ENCODE measurements at regions not wholly inside any gene's neighbourhood (a gene's known extent, or its start where the extent isn't known, plus 50 kb on each side); places are given as distances from the start of the nearest gene placed in this dataset.

DNA sequence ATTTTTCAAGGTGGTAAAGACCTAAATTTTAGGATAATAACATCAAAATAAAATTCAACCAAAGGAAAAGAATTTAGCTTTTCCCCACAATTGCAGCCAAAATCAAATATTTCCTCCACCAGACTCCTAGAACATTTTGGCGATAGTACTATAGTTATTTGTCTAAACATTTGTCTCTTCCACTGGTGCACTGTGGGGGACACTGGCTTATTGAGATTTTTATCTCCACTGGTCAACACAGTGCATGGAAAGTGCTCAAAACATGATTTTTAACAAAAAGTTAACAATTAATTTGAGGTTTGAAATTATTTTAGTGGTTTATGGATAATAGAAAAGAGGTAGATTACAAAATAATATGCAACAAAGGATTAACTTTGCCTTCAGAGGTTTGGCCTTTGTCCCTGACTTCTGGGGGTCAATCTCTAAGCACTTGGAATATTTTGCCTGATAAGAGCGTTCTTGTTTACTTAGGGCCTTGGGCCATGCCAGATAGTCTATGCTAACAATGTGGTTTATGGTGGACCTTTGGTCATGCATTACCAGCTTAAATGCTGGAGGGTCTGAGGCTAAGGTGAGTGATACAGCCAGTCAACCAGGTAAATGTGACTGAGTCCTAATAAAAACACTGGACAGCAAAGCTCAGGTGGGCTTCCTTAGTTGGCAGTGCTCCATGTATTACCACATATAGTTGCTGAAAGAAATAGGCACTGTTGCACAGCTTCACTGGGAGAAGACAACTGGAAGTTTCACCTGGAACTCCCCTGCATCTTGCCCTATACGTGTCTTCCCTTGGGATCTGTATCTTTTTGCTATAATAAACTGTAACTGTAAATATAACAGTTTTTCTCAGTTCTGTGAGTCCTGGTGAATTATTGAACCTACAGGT lies 67.2 kb upstream of the SATB2 start (continued):
- TF ChIP-seq, protein P1, sequence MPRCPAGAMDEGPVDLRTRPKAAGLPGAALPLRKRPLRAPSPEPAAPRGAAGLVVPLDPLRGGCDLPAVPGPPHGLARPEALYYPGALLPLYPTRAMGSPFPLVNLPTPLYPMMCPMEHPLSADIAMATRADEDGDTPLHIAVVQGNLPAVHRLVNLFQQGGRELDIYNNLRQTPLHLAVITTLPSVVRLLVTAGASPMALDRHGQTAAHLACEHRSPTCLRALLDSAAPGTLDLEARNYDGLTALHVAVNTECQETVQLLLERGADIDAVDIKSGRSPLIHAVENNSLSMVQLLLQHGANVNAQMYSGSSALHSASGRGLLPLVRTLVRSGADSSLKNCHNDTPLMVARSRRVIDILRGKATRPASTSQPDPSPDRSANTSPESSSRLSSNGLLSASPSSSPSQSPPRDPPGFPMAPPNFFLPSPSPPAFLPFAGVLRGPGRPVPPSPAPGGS (CRISPR knock-in tag; IDR thresholded peaks at IDR 0.05): no peak
- TF ChIP-seq ZNF451 (CRISPR knock-in tag; IDR thresholded peaks at IDR 0.05) (no peak), ZNF644 (CRISPR knock-in tag; IDR thresholded peaks at IDR 0.05; ENCODE audit: low read depth) (peak; percentile 99), MIER3 (CRISPR knock-in tag; IDR thresholded peaks at IDR 0.05; ENCODE audit: borderline replicate concordance) (0 out of 2 replicates have a peak, but pooled peaks have one; percentile 39), SKI (IDR thresholded peaks at IDR 0.05; ENCODE audit: partially characterized antibody) (peak; percentile 50), U2AF1 (optimal IDR thresholded peaks at IDR 0.05; ENCODE audit: low read depth, low read length) (no peak), HNRNPH1 (optimal IDR thresholded peaks at IDR 0.05; ENCODE audit: low read depth, low read length) (no peak), NFKB2 (CRISPR knock-in tag; IDR thresholded peaks at IDR 0.05; ENCODE audit: borderline replicate concordance) (no peak), ZNF292 (CRISPR knock-in tag; IDR thresholded peaks at IDR 0.05; ENCODE audit: borderline replicate concordance, low read depth) (peak; percentile 55; the same call in 1 of the 2 replicates), MATR3 (CRISPR knock-in tag; IDR thresholded peaks at IDR 0.05) (no peak), TCF7 (IDR thresholded peaks at IDR 0.05; ENCODE audit: low read depth) (peak; percentile 54)
- TF ChIP-seq, protein P2, sequence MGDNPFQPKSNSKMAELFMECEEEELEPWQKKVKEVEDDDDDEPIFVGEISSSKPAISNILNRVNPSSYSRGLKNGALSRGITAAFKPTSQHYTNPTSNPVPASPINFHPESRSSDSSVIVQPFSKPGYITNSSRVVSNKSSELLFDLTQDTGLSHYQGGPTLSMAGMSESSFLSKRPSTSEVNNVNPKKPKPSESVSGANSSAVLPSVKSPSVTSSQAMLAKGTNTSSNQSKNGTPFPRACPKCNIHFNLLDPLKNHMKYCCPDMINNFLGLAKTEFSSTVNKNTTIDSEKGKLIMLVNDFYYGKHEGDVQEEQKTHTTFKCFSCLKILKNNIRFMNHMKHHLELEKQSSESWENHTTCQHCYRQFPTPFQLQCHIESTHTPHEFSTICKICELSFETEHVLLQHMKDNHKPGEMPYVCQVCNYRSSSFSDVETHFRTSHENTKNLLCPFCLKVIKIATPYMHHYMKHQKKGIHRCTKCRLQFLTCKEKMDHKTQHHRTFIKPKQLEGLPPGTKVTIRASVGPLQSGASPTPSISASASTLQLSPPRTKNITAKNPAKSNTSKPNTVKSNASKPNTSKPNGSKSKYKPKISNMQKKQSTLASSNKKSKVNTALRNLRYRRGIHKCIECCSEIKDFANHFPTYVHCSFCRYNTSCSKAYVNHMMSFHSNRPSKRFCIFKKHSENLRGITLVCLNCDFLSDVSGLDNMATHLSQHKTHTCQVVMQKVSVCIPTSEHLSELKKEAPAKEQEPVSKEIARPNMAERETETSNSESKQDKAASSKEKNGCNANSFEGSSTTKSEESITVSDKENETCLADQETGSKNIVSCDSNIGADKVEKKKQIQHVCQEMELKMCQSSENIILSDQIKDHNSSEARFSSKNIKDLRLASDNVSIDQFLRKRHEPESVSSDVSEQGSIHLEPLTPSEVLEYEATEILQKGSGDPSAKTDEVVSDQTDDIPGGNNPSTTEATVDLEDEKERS (CRISPR knock-in tag; IDR thresholded peaks at IDR 0.05): no peak
- TF ChIP-seq, protein P3, sequence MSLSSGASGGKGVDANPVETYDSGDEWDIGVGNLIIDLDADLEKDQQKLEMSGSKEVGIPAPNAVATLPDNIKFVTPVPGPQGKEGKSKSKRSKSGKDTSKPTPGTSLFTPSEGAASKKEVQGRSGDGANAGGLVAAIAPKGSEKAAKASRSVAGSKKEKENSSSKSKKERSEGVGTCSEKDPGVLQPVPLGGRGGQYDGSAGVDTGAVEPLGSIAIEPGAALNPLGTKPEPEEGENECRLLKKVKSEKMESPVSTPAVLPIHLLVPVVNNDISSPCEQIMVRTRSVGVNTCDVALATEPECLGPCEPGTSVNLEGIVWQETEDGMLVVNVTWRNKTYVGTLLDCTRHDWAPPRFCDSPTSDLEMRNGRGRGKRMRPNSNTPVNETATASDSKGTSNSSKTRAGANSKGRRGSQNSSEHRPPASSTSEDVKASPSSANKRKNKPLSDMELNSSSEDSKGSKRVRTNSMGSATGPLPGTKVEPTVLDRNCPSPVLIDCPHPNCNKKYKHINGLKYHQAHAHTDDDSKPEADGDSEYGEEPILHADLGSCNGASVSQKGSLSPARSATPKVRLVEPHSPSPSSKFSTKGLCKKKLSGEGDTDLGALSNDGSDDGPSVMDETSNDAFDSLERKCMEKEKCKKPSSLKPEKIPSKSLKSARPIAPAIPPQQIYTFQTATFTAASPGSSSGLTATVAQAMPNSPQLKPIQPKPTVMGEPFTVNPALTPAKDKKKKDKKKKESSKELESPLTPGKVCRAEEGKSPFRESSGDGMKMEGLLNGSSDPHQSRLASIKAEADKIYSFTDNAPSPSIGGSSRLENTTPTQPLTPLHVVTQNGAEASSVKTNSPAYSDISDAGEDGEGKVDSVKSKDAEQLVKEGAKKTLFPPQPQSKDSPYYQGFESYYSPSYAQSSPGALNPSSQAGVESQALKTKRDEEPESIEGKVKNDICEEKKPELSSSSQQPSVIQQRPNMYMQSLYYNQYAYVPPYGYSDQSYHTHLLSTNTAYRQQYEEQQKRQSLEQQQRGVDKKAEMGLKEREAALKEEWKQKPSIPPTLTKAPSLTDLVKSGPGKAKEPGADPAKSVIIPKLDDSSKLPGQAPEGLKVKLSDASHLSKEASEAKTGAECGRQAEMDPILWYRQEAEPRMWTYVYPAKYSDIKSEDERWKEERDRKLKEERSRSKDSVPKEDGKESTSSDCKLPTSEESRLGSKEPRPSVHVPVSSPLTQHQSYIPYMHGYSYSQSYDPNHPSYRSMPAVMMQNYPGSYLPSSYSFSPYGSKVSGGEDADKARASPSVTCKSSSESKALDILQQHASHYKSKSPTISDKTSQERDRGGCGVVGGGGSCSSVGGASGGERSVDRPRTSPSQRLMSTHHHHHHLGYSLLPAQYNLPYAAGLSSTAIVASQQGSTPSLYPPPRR (CRISPR knock-in tag; IDR thresholded peaks at IDR 0.05; ENCODE audit: borderline replicate concordance): peak; percentile 74
- TF ChIP-seq, protein P4, sequence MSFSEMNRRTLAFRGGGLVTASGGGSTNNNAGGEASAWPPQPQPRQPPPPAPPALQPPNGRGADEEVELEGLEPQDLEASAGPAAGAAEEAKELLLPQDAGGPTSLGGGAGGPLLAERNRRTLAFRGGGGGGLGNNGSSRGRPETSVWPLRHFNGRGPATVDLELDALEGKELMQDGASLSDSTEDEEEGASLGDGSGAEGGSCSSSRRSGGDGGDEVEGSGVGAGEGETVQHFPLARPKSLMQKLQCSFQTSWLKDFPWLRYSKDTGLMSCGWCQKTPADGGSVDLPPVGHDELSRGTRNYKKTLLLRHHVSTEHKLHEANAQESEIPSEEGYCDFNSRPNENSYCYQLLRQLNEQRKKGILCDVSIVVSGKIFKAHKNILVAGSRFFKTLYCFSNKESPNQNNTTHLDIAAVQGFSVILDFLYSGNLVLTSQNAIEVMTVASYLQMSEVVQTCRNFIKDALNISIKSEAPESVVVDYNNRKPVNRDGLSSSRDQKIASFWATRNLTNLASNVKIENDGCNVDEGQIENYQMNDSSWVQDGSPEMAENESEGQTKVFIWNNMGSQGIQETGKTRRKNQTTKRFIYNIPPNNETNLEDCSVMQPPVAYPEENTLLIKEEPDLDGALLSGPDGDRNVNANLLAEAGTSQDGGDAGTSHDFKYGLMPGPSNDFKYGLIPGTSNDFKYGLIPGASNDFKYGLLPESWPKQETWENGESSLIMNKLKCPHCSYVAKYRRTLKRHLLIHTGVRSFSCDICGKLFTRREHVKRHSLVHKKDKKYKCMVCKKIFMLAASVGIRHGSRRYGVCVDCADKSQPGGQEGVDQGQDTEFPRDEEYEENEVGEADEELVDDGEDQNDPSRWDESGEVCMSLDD (CRISPR knock-in tag; IDR thresholded peaks at IDR 0.05; ENCODE audit: borderline replicate concordance): peak; percentile 51; the same call in 1 of the 2 replicates
